Jurkat, Clone E6-1 (cell line): ENCODE measurements at regions not wholly inside any gene's neighbourhood (a gene's known extent, or its start where the extent isn't known, plus 50 kb on each side); places are given as distances from the start of the nearest gene placed in this dataset.
"Not testable (repeated sequence)": the region's sequence is repeated elsewhere in the genome, so short reads cannot be mapped to it uniquely, and the experiment has no call there.

Source experiments
- DNase-seq: peaks from one replicate; pipeline ENCODE4 v3.0.0-alpha.2; 2011; ENCODE audit warnings: low read depth, low spot score
- H3K4me3 ChIP-seq: 2 replicates; pipeline ENCODE4 v1.5.1; 2011; ENCODE audit warnings: mild to moderate bottlenecking, low read length, control low read depth, moderate library complexity

GRCh38 chr2:184993746-184994145 lies 395.4 kb downstream of the ZNF804A start:
- no peak overlapping the region for H3K4me3 ChIP-seq

GRCh38 chr2:185006481-185006880 lies 408.2 kb downstream of the ZNF804A start:
- no peak for DNase-seq
- no peak overlapping the region for H3K4me3 ChIP-seq

More at GRCh38 chr2:184993746-184994145, 395.4 kb downstream of the ZNF804A start:
- no peak for DNase-seq

GRCh38 chr2:185012643-185013042 lies 414.3 kb downstream of the ZNF804A start:
- no peak for DNase-seq
- H3K4me3 ChIP-seq: no peak overlapping the region

DNA sequence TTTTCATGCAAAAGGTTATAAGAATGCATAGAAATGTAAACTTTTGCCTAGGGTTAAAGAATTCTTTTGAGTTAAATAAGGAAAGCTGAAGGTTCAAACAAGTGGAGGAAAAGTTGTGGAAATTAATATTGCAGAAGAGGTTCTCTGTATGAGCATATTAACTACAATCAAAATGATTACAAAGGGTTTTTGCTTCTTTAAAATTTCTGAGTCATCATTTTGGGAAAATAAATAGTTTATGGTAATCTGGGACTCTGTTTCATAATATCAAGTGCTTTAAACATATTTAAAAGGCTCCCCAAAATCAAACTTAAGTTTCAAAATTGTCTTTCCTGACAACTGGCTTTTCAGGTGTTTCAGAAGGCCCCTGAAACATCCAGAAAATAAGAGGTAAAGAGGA lies 415.7 kb downstream of the ZNF804A start:
- DNase-seq: no peak
- no peak overlapping the region for H3K4me3 ChIP-seq

GRCh38 chr2:185025891-185026290 lies 427.6 kb downstream of the ZNF804A start:
- DNase-seq, H3K4me3 ChIP-seq: not testable (repeated sequence)

- DNase-seq: no peak
- H3K4me3 ChIP-seq: no peak overlapping the region
Observed at GRCh38 chr2:185035906-185036305, 437.6 kb downstream of the ZNF804A start.

GRCh38 chr2:185044323-185044874 lies 446.1 kb downstream of the ZNF804A start:
- H3K4me3 ChIP-seq: no peak overlapping the region
- no peak for DNase-seq

GRCh38 chr2:185050804-185051203 lies 452.5 kb downstream of the ZNF804A start:
- H3K4me3 ChIP-seq: no peak overlapping the region
- no peak for DNase-seq

- no peak overlapping the region for H3K4me3 ChIP-seq
- DNase-seq: no peak
Observed at GRCh38 chr2:185063761-185064160, 465.4 kb downstream of the ZNF804A start.

DNA sequence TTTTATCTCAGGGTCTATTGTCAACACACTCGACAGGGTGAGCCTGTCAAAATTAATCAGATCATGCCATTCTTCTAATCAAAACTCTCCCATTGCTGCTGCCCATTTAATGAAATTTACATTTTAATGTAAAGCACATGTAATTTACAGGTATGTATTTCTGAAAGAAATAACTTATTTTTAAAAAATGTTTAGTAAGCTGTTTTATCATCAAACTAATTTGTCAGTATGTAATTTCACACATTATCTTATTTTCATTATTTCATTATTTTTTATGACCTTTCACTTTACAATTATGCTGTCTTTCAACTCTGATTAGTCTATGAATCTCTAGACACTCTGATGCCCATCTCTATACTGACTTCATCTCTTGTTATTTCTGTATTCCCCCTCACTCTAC lies 467.8 kb downstream of the ZNF804A start:
- H3K4me3 ChIP-seq: no peak overlapping the region
- DNase-seq: no peak

DNA sequence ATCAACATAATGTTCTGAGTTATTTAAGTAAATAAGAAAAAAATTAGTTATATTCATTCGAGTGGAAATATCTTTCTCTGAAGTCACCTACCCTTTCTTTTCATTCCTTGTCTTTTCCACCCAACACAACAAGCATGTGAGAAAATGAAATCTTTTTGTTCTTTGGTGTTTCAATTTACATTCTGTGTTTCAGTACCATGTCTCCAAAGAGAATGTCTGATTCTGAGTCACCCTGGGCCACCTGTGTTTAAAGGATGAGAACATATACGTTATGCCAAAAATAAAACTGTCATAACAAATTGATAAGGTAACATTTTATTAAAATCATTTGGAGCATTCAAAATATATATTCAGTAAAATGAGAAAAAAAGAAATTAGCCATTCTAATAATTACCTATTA lies 470.8 kb downstream of the ZNF804A start:
- H3K4me3 ChIP-seq: no peak overlapping the region
- DNase-seq: no peak

DNA sequence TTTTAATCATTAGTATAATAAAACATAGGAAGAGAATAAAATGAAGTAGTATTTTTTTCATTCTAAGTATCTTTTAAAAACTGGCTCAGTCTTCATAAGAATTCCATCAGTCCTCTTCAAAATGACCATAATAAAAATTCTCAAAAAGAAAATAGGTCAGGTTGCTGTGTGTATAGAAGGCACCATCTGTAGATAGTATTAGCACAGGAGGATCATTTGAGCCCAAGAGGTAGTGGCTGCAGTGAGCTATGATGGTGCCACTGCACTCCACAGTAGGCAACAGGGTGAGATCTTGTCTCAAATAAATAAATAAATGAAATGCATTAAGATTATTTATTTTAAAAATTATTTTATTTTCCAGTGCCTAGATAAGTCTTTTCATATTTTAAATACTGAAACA lies 475.8 kb downstream of the ZNF804A start:
- no peak for DNase-seq
- no peak overlapping the region for H3K4me3 ChIP-seq

- H3K4me3 ChIP-seq: no peak overlapping the region
- DNase-seq: no peak
Observed at GRCh38 chr2:185082749-185083148, 484.4 kb downstream of the ZNF804A start.

GRCh38 chr2:185108588-185108987 lies 510.3 kb downstream of the ZNF804A start:
- no peak overlapping the region for H3K4me3 ChIP-seq
- DNase-seq: no peak

- DNase-seq: no peak
Observed at GRCh38 chr2:185127412-185127811, 529.1 kb downstream of the ZNF804A start.

GRCh38 chr2:185128346-185128745 lies 530.0 kb downstream of the ZNF804A start:
- no peak for DNase-seq
- H3K4me3 ChIP-seq: no peak overlapping the region

More at GRCh38 chr2:185127412-185127811, 529.1 kb downstream of the ZNF804A start:
- H3K4me3 ChIP-seq: no peak overlapping the region

DNA sequence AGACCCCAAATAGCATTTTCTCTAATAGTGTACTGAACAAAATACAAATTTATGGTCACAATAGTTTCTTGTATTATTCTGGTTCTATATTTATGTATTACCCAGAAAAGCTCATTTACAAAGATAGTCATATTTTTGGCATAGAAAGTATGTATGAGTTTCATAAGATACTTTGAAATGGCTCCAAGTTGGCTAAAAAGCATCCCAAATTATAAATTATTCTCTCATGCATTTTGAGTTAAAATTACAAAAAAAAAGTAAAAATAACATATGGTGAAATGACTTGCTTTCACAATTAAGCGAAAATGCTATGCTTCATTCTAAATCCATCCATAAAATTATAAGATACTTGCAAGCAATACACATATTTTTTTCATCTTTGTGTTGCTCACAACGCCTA lies 530.7 kb downstream of the ZNF804A start:
- no peak overlapping the region for H3K4me3 ChIP-seq
- no peak for DNase-seq

DNA sequence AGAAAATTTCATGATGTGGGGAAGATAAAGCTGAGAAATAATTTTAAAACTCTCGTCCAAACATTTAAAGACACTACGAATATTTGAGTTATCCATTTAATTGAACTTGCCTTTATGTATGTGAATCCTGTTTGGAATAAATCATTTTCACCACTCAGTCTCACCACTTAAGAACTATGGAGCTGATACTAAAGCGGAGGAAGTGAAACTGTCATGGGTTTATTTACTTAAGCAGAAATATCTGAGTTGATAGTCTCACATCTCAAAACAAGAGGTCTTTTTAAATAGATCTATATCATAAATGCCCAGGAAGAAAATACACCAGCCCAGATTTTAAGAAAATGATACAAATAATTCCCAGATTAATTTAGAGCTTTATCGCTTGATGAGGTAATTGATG lies 532.4 kb downstream of the ZNF804A start:
- H3K4me3 ChIP-seq: no peak overlapping the region
- no peak for DNase-seq

- DNase-seq: no peak
- H3K4me3 ChIP-seq: no peak overlapping the region
Observed at GRCh38 chr2:185132501-185133041, 534.2 kb downstream of the ZNF804A start.

- H3K4me3 ChIP-seq: no peak overlapping the region
- no peak for DNase-seq
Observed at GRCh38 chr2:185137700-185138099, 539.4 kb downstream of the ZNF804A start.

GRCh38 chr2:185142677-185143076 lies 544.3 kb downstream of the ZNF804A start:
- no peak overlapping the region for H3K4me3 ChIP-seq

More at GRCh38 chr2:185142677-185143076, 544.3 kb downstream of the ZNF804A start:
- no peak for DNase-seq
